Glutamatergic neuron (in vitro differentiated cells): ENCODE measurements at regions not wholly inside any gene's neighbourhood (a gene's known extent, or its start where the extent isn't known, plus 50 kb on each side); places are given as distances from the start of the nearest gene placed in this dataset.

Source experiments
- DNase-seq: peaks from one replicate; pipeline ENCODE4 v3.0.0; 2022
- H3K27ac Mint-ChIP-seq: one replicate; pipeline ENCODE4 v1.8.0; 2020; ENCODE audit warnings: mild to moderate bottlenecking, mixed read lengths, inconsistent platforms; ENCODE audit not compliant: unreplicated experiment
- H3K27me3 Mint-ChIP-seq: one replicate; pipeline ENCODE4 v1.8.0; 2020; ENCODE audit warnings: mild to moderate bottlenecking, moderate library complexity, mixed read lengths, inconsistent platforms; ENCODE audit not compliant: unreplicated experiment
- H3K36me3 Mint-ChIP-seq: one replicate; pipeline ENCODE4 v1.8.0; 2020; ENCODE audit warnings: mild to moderate bottlenecking, mixed read lengths, inconsistent platforms; ENCODE audit not compliant: unreplicated experiment
- H3K4me1 Mint-ChIP-seq: one replicate; pipeline ENCODE4 v1.8.0; 2020; ENCODE audit warnings: mild to moderate bottlenecking, low read depth, mixed read lengths, inconsistent platforms; ENCODE audit not compliant: unreplicated experiment
- H3K4me3 Mint-ChIP-seq: one replicate; pipeline ENCODE4 v1.8.0; 2020; ENCODE audit warnings: mild to moderate bottlenecking, mixed read lengths, inconsistent platforms; ENCODE audit not compliant: unreplicated experiment
- H3K9me3 Mint-ChIP-seq: one replicate; pipeline ENCODE4 v1.8.0; 2020; ENCODE audit warnings: mild to moderate bottlenecking, moderate library complexity, mixed read lengths, inconsistent platforms; ENCODE audit not compliant: unreplicated experiment
- CTCF ChIP-seq: fragments of 200-600 bp; sonication (generic); IDR thresholded peaks from one replicate; pipeline ENCODE4 v1.5.0; 2021; ENCODE audit not compliant: partially characterized antibody, unreplicated experiment

- H3K4me1 Mint-ChIP-seq: peaks cover 26% of the 10 kb centered on the region
- no peak for DNase-seq
- TF ChIP-seq CTCF: no peak
- peaks cover 8% of the 10 kb centered on the region for H3K27me3 Mint-ChIP-seq
- peak overlapping the region; percentile 71 for H3K4me3 Mint-ChIP-seq
- H3K36me3 Mint-ChIP-seq: no peaks in the 10 kb centered on the region
- H3K9me3 Mint-ChIP-seq: no peaks in the 10 kb centered on the region
- H3K27ac Mint-ChIP-seq: no peak overlapping the region
Observed at GRCh38 chr13:107721125-107721869, 494.0 kb downstream of the LIG4 start.

DNA sequence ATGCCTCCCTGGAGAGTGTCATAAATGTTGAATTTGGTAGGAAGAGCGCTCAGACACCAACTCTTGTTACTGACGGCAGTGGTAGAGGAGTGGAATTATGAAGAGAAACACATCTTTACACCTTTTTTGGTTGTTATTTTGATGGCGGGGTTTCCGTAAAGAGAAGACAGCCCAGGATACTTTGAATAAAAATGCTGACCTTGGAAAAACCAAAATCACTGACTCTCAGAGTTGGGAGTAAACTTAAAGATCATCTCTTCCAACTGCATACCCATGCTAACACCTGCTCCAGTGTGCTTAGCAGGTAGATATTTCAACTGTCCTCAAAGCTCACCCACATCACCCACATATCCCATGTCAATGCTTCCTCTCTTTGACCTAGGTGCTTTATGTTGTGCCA lies 498.6 kb downstream of the LIG4 start:
- Mint-ChIP-seq H3K4me1 (peaks cover 23% of the 10 kb centered on the region), H3K9me3 (no peaks in the 10 kb centered on the region), H3K27ac (peak overlapping the region; percentile 23), H3K4me3 (peak overlapping the region; percentile 12), H3K27me3 (peaks cover 6% of the 10 kb centered on the region), H3K36me3 (no peaks in the 10 kb centered on the region)
- TF ChIP-seq CTCF: no peak
- no peak for DNase-seq

DNA sequence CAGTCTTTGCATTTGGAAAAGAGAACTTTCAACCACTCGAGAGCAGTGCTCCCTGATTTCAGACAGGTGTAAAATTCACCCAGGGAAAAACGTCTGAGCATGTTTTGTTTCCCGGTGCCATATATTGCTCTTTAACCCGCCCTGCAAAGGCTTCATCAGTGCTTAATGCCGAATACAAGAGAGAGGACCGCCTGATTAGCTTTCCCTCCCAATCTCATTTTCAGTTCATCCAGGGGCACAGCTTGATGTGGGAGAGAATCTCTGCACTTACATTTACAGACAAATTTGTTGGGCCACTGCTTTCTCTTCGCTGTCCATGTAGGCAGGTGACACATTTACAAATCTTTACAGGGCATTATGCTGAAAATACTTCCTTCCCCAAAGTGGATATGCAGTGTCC lies 499.1 kb downstream of the LIG4 start:
- no peaks in the 10 kb centered on the region for H3K36me3 Mint-ChIP-seq
- H3K27me3 Mint-ChIP-seq: peaks cover 6% of the 10 kb centered on the region
- no peak for TF ChIP-seq CTCF
- no peak overlapping the region for H3K4me3 Mint-ChIP-seq
- no peak for DNase-seq
- H3K27ac Mint-ChIP-seq: no peak overlapping the region
- H3K9me3 Mint-ChIP-seq: no peaks in the 10 kb centered on the region
- peaks cover 19% of the 10 kb centered on the region for H3K4me1 Mint-ChIP-seq

GRCh38 chr13:107715496-107715895 lies 499.8 kb downstream of the LIG4 start:
- TF ChIP-seq CTCF: no peak
- Mint-ChIP-seq H3K27me3 (peaks cover 6% of the 10 kb centered on the region), H3K27ac (no peak overlapping the region), H3K36me3 (no peaks in the 10 kb centered on the region), H3K9me3 (no peaks in the 10 kb centered on the region), H3K4me1 (peaks cover 14% of the 10 kb centered on the region), H3K4me3 (no peak overlapping the region)
- no peak for DNase-seq

- no peak for DNase-seq
- Mint-ChIP-seq H3K27ac (no peak overlapping the region), H3K9me3 (no peaks in the 10 kb centered on the region), H3K36me3 (no peaks in the 10 kb centered on the region), H3K4me1 (peaks cover 14% of the 10 kb centered on the region), H3K27me3 (peaks cover 6% of the 10 kb centered on the region), H3K4me3 (no peak overlapping the region)
- TF ChIP-seq CTCF: no peak
Observed at GRCh38 chr13:107713314-107713713, 502.0 kb downstream of the LIG4 start.
